Cardiac muscle cell (in vitro differentiated cells and primary cell): ENCODE measurements at regions not wholly inside any gene's neighbourhood (a gene's known extent, or its start where the extent isn't known, plus 50 kb on each side); places are given as distances from the start of the nearest gene placed in this dataset.

Source experiments
- DNase-seq, 2 donors: peaks; one replicate each; pipeline versions ENCODE4 v3.0.0 to v3.0.0-alpha.2; 2010 to 2017; ENCODE audit warnings: low read depth in 1 of 2, low spot score in 1 of 2
- H3K27ac ChIP-seq: fragments of 200-600 bp; sonication (generic); 2 replicates; pipeline ENCODE4 v1.5.1; 2016
- H3K27me3 ChIP-seq: fragments of 200-600 bp; sonication (generic); 2 replicates; pipeline ENCODE4 v1.6.0; 2016; ENCODE audit warnings: control low read depth
- H3K36me3 ChIP-seq: fragments of 200-600 bp; sonication (generic); 2 replicates; pipeline ENCODE4 v1.5.1; 2016; ENCODE audit warnings: control low read depth
- H3K4me1 ChIP-seq: fragments of 200-600 bp; sonication (generic); 2 replicates; pipeline ENCODE4 v1.8.1; 2017; ENCODE audit warnings: low read depth, mild to moderate bottlenecking, mixed run types
- H3K4me3 ChIP-seq: fragments of 200-600 bp; sonication (generic); 2 replicates; pipeline ENCODE4 v1.5.1; 2016; ENCODE audit warnings: mild to moderate bottlenecking
- H3K9me3 ChIP-seq: fragments of 200-600 bp; sonication (generic); 2 replicates; pipeline ENCODE4 v1.5.1; 2017; ENCODE audit warnings: low read depth, mild to moderate bottlenecking, control low read depth
- CTCF ChIP-seq: IDR thresholded peaks from 2 replicates; pipeline ENCODE4 v1.5.1; 2012; ENCODE audit warnings: low read depth, mild to moderate bottlenecking, low read length

- Histone ChIP-seq H3K27ac (no peak overlapping the region), H3K4me1 (no peaks in the 10 kb centered on the region), H3K4me3 (no peak overlapping the region), H3K9me3 (no peaks in the 10 kb centered on the region), H3K27me3 (peaks cover 6% of the 10 kb centered on the region), H3K36me3 (no peaks in the 10 kb centered on the region)
- no peak for TF ChIP-seq CTCF
- DNase-seq: no peak
Observed at GRCh38 chr6:93829009-93829408, 409.6 kb upstream of the EPHA7 start.

DNA sequence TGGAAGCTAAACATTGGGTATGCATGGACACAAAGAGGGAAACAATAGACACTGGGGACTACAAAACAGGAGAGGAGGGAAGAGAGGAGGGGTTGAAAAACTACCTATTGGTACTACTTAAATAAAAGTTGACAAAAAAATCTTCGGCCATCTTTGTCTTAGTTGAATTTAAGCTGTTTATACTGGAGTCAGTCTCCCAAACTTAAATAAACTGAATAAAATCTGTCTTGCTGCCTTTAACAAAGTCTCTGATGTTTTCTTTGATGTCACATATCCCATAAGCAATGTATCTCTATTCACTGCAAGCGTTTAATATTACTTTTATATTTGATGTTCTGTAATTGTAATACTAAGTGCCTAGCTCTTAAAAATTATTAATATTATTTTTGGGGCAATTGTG lies 409.2 kb upstream of the EPHA7 start:
- no peak overlapping the region for H3K27ac ChIP-seq
- DNase-seq: no peak
- TF ChIP-seq CTCF: no peak
- H3K27me3 ChIP-seq: peaks cover 3% of the 10 kb centered on the region
- no peaks in the 10 kb centered on the region for H3K9me3 ChIP-seq
- no peaks in the 10 kb centered on the region for H3K36me3 ChIP-seq
- no peak overlapping the region for H3K4me3 ChIP-seq
- no peaks in the 10 kb centered on the region for H3K4me1 ChIP-seq

GRCh38 chr6:93827728-93828127 lies 408.4 kb upstream of the EPHA7 start:
- no peaks in the 10 kb centered on the region for H3K36me3 ChIP-seq
- no peak for TF ChIP-seq CTCF
- no peaks in the 10 kb centered on the region for H3K4me1 ChIP-seq
- no peak for DNase-seq
- no peaks in the 10 kb centered on the region for H3K27me3 ChIP-seq
- H3K9me3 ChIP-seq: no peaks in the 10 kb centered on the region
- no peak overlapping the region for H3K27ac ChIP-seq
- no peak overlapping the region for H3K4me3 ChIP-seq

DNA sequence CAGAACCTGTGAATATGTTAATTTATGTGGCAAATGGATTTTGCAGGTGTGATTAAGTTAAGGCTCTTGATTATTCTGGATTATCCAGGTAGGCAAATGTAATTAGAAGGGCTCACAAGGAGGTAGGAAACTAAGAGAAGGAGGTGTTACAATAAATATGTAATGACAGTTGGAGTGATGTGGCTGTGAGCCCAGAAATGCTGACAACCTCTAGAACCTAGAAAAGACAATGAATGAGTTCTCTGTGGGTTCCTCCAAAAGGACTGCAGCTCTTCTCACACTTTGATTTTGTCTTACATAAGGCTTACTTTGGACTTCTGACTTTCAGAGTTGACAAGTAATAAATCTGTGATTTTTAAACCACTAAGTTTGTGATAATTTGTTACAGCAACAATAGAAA lies 406.6 kb upstream of the EPHA7 start:
- Histone ChIP-seq H3K9me3 (no peaks in the 10 kb centered on the region), H3K4me1 (no peaks in the 10 kb centered on the region), H3K4me3 (no peak overlapping the region), H3K27me3 (no peaks in the 10 kb centered on the region), H3K36me3 (no peaks in the 10 kb centered on the region), H3K27ac (no peak overlapping the region)
- TF ChIP-seq CTCF: no peak
- DNase-seq: no peak

GRCh38 chr6:93823489-93823888 lies 404.1 kb upstream of the EPHA7 start:
- no peak overlapping the region for H3K27ac ChIP-seq
- no peaks in the 10 kb centered on the region for H3K9me3 ChIP-seq
- H3K36me3 ChIP-seq: no peaks in the 10 kb centered on the region
- peaks cover 9% of the 10 kb centered on the region for H3K4me1 ChIP-seq
- no peak overlapping the region for H3K4me3 ChIP-seq
- DNase-seq: no peak
- H3K27me3 ChIP-seq: no peaks in the 10 kb centered on the region
- TF ChIP-seq CTCF: no peak
